ENCODE measurements at regions not wholly inside any gene's neighbourhood (a gene's known extent, or its start where the extent isn't known, plus 50 kb on each side); places are given as distances from the start of the nearest gene placed in this dataset.
"Not testable (repeated sequence)": the region's sequence is repeated elsewhere in the genome, so short reads cannot be mapped to it uniquely, and the experiment has no call there.

DNA sequence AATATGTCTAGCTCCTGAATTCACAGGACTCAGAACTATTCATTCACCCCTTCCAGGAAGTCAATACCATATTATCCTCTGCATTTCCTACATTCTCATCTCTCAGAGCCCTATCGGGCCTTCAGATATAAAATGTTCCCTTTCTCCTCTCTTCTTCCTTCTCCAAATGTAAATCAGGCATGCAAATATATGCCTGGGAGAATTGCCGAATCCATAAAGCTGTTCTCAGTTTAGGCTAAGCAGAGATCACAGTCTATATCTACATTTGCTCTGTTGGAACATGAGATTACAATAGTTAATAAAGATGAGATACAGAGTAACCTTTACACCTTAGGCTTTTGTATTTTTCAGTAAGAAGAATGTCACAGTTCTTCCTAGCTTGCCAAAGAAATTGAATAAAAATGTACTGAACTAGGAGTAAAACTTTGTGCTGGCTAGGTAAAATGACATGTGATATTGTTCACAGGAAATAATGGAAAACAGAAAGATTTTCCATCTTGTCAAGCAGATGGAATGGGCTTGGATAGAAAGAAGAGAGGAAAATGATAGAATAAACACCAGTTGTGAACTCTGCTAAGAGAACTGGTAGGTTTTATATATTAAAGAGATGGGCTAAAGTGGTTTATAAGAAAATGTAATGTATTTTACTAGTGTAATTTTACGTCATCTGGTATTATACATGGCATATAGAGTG, 161.5 kb downstream of the NRIP1 start:
- DNase-seq: no peak

DNA sequence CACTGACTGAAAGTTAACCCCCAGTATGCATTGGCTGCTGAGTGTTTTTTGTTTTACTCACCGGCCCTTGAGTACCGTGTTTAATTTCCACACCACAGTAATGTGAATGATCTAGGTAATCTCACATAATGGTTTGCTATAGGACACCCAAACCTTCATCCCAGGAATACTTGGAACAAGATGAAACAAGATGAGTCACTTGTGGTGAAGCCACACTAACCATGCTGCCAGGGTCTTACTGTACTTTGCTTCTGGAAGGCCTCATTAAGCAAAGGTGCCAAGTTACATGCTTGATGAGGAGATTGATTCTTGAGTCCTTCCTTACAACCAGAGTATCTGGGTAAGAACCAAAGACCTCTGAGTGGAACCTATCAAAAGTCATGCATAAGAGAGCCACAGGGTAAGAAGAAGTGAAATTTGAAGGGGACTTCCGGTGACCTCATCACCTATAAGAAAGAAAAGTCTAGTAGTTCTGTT, 163.3 kb downstream of the NRIP1 start:
- DNase-seq: peak in 1 of 2 donors; percentile 36

- DNase-seq: no peak
Observed at GRCh38 chr21:14900611-14901010, 164.2 kb downstream of the NRIP1 start.

DNA sequence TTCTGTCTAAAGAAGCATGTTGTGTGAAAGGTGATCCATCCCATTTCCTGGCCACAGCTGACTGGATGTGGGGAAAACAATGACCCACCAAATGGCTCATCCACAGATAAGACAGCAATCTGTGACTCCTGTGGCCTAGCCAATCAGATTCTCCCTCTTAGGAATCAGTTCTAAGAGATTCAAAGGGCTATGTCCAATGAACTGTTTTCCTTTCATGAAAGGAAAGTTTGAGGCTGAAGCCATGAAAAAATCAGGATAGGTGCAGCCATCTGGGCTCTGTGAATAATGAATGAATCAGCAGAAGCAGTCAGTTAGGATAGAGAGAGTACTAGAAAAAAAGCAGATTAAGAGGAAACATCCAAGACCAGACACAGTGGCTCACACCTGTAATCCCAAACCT, 164.7 kb downstream of the NRIP1 start:
- DNase-seq: no peak

GRCh38 chr21:14895792-14896191, 169.0 kb downstream of the NRIP1 start:
- no peak for DNase-seq

GRCh38 chr21:14890141-14890540, 174.7 kb downstream of the NRIP1 start:
- DNase-seq: peak in 1 of 2 donors; percentile 49

- no peak for DNase-seq
Observed at GRCh38 chr21:14889080-14889810, 175.6 kb downstream of the NRIP1 start.

DNA sequence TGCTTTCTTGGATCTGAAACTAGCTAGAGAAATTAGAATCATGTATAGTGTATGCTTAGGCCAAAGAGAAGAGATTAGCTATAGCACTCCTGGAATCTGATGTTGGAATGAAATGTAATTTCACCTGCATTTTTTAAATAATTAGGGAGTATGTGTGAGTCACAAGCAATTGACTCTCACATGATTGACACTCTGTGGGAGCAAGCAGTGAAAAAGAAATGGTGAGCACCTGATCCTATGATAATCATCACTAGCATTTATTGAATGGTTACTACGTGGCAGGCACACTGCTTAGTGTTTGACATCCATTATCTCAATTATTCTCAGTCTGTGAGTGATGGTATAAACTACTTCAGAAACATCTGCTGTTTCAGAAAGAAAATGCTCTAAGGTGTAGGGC, 176.6 kb downstream of the NRIP1 start:
- DNase-seq: no peak

- no peak for DNase-seq
Observed at GRCh38 chr21:14886001-14886400, 178.8 kb downstream of the NRIP1 start.

GRCh38 chr21:14883351-14883750, 181.4 kb downstream of the NRIP1 start:
- DNase-seq: no peak

- DNase-seq: not testable (repeated sequence)
Observed at GRCh38 chr21:14882545-14882944, 182.3 kb downstream of the NRIP1 start.

- DNase-seq: no peak
Observed at GRCh38 chr21:14881863-14882499, 182.8 kb downstream of the NRIP1 start.

- no peak for DNase-seq
Observed at GRCh38 chr21:14880922-14881321, 183.9 kb downstream of the NRIP1 start.

DNA sequence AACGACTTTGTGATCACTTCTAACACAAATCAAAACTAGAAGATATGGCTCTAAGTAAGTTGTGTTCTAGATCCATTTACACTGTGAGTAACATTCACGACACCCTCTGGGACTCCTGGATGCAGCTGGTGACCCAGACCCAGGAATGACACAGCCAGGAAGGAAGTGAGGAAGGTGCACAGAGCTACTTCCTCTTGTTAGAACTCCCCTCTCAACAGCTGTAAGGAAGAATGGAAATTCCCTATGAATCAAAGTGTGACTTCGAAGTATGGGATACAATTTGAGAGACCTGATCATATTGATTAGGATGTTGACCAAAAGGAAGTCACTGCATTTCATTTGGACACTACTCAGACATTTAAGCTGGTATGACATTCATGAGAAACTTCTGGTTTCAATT, 185.3 kb downstream of the NRIP1 start:
- peak; percentile 36 to 38 for DNase-seq

DNA sequence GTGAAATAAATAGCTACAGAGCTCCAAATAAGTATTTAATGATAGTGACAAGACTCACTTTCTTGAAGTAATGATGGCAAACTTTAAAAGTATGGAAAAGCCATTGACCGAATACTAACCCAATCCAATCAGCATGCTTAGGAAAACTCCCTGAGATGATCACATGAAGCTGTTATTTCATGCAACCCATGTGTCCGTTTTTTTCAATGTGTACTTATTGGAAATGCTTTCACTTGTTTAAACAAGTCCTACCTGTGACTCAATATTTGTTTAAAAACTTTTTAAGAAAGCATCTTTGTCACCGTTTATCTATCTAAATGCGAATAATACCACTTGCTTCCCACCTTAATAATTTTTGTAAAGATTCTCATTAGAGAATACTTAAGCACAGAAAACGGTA, 185.8 kb downstream of the NRIP1 start:
- DNase-seq: no peak

GRCh38 chr21:14877581-14878228, 187.1 kb downstream of the NRIP1 start:
- peak; percentile 61 to 68 for DNase-seq

DNA sequence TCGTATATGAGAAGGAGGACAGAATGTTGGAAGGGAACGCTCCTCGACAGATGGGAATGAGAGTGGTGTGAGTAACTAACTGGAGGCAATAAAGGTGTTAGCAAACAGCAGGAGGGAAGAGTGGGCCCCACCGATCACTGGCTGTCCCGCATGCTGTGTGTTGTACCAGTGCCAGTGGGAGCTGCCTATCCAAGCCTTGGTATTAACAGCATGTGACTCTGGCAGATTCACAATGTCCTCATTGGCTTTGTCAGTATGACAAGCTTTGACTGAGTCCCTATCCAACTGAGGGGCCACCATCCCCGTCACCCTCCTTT, 188.3 kb downstream of the NRIP1 start:
- no peak for DNase-seq

GRCh38 chr21:14875704-14876523, 188.9 kb downstream of the NRIP1 start:
- no peak for DNase-seq

- no peak for DNase-seq
Observed at GRCh38 chr21:14875186-14875585, 189.6 kb downstream of the NRIP1 start.

DNA sequence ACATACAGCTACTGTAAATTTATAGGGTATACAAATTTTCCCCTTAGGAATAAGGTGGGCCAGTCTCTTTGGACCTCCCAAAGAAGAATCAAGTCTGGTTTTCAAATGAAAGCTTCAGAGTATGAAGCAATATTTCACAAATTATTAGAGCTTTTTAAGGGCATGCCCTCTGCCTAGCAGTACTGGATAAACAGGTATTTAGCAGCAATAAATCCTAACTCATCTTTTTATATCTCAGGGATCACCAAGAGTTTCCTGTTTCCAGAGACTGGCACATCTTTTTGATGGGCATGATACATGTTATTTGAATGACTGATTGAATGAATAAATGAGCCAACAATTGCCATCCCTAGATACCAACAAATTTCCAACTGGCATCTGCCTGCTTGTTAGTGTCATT, 190.4 kb downstream of the NRIP1 start:
- DNase-seq: no peak

GRCh38 chr21:14871861-14872260, 192.9 kb downstream of the NRIP1 start:
- no peak for DNase-seq

GRCh38 chr21:14870853-14871149, 194.0 kb downstream of the NRIP1 start:
- DNase-seq: no peak

Data from inflammatory macrophage (primary cell).